ENCODE measurements at regions not wholly inside any gene's neighbourhood (a gene's known extent, or its start where the extent isn't known, plus 50 kb on each side); places are given as distances from the start of the nearest gene placed in this dataset.

- TF ChIP-seq CTCF (IDR thresholded peaks at IDR 0.05) (no peak), POLR2AphosphoS5 (IDR thresholded peaks at IDR 0.05) (no peak)
Measured at GRCh38 chr1:34427170-34427569, 250.5 kb downstream of the C1orf94 start.
